CD4-positive, alpha-beta T cell treated with Interleukin-17A for 4 hours (primary cell): ENCODE measurements at regions not wholly inside any gene's neighbourhood (a gene's known extent, or its start where the extent isn't known, plus 50 kb on each side); places are given as distances from the start of the nearest gene placed in this dataset.

ENCODE experiments used
- DNase-seq: peaks from one replicate; pipeline ENCODE4 v3.0.0-alpha.2; 2020; ENCODE audit warnings: mixed read lengths

DNA sequence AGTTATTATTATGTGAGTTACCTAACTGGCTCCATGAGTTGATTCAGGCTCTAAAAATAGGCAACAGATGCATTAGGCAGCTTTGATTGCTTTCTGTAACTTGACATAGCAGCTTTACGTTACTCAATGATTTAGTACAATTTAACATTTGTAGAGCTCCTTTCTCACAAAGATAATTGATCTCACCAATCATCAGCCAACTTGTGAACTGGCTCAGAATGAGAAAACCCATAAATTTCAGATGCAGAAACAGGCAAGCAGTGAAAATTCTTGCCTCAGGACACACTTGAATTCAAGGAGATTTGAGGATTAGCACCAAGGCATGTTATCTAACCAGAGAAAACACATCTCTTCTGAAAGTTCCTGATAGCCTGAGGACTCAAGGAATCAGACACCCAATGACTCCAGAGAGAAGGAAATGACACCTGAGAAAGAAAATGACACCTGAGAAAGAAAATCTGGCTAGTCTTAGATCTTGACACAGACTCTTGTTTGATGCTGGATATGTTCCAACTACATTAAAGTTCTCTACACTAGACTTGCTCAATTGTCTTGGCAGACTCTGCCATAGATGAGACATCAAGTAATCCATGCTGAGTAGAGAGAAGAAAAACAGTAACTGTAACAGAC is 315.1 kb upstream of the CBLB start:
- DNase-seq, result no peak

DNA sequence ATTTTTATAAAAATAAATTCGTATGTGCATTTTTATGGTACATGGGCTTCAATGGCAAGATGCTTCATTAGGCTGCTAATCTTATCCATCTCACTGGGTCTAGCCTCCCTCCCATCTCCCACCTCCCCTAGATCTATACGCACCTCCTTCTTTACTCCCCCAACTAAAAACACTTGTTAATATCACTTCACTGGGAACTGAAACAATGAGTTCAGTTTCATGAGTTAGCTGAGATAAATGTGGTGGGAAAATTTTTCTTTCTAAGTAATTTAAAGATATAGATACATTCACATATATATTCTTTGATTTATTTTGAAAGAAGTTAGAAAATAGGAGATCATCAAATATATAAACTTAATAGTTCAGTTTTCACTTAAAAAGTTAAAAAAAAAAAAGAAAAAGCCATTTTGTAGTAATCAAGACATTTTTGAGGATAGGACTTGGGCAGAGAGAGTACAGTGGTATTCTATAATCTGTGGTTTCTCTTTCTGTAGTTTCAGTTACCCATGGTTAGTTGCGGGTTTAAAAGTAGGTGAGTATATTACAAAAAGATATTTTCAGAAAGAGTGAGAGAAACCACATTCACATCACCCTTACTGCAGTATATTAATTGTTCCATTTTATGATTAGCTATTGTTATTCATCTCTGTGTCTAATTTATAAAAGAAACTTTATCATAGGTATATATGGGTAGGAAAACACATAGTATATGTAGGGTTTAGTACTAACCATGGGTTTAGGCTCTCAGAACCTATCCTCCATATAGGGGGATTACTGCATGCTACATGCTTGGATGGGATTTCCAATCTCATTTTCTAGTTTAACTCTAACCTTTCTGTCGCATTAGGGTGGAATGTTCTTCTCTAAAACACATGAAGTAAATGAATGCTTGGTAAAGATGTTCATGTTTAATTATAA is 316.0 kb upstream of the CBLB start:
- no peak for DNase-seq

DNA sequence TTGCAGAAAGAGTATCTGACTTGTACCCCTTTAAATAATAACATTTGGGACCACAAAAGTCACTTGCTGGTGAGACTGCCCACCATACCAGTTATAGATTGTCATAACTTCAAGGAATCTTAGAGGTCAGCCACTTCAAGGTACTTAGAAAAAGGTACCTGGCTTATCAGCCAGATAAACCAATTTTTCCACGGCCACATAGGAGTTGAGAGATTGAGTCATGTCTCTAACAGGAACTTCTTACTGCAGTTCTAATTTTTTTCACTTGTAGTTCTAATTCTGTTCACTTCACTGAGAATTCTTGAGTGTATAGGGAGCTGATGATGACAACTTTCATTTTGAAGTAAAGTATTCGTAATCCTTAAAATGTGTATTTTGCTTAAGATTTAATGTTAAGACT is 317.1 kb upstream of the CBLB start:
- DNase-seq, result no peak

DNA sequence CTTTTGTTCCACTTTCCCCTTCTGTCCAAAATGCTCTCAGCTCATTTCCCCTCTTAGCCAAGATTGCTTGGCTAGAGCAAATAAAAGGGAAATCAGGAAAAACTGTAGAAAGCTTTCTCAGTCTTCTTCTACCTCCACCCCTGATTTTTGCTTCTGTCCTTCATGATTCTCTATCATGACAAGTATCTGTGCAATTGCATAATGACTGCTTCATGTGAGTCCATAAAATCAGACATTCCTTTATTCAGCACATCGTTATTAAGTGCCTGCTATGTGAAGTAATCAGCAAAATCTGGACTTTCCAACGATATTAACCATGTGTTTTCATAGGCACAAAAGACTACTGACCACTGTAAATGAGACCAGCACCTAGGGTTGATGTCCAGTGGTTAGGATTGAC is 321.5 kb upstream of the CBLB start:
- DNase-seq, result no peak

DNA sequence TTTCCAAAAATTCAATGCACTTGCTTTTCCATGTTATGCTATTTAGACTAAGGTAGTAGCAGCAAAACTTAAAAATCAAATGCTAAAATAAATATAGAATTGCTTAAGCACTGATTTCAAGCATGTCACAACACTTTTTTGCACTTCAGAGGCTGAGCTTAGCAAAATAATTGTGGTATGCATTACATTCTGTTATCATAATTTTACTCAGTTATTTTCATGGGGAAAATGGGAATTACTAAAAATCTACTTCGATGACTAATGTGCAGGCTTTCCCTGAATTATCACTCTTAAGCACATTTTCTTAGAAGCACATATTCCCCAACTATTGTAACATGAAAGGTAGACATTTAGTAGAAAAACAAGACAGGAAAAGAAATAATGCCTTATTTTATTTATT is 322.4 kb upstream of the CBLB start:
- DNase-seq, result no peak

DNA sequence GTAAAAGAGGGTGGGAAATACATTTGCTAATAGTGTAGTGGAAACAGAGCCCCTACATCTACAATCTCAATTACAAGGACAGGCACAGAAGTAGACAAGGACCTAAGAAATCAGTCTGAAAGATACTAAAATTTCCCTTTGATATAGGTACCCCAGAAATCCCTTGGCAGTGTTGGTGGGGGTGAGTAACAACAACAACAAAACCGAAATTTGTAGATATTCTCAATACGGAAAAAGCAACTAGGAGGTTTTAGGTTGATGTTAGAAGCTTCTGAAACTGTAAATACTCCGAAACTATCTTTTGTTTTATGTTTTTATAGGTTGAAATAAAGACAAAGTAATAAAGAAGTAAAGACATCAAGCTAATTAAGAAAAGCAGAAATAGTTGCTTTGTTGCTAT is 323.1 kb upstream of the CBLB start:
- no peak for DNase-seq

DNA sequence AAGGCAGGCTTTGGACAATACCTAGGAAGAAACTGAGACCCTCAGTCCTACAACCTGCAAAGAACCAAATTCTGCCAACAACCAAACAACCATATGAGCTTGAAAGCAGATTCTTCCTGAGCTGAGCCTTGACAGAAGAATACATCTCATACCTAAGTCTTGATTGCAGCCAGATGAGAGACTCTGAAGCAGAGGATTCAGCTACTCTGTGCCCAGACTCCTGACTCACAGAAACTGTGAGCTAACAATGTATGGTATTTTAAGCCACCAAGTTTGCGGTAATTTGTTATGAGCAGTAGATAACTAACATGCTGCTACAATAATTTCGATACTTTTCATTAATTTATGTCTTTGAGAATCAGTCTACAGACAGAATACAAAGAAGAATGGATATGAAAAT is 325.1 kb upstream of the CBLB start:
- no peak for DNase-seq

DNA sequence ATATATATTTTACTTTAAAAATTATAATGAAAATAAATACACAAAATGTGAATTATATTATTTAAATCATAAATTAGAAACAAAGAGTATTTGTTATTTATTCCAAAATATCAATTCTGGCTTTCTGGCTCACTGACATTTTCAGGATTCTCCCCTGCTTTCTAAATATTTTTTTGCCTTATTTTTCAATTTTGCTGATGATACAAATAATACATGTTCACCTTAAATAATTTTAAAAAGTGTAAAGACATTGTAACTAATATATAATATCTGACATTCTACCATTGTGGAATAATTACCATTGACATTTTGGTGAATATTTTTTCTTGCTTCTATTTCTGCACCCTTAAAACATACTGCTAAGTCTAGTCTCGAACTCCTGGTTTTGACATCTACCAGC is 325.9 kb upstream of the CBLB start:
- DNase-seq, result no peak

DNA sequence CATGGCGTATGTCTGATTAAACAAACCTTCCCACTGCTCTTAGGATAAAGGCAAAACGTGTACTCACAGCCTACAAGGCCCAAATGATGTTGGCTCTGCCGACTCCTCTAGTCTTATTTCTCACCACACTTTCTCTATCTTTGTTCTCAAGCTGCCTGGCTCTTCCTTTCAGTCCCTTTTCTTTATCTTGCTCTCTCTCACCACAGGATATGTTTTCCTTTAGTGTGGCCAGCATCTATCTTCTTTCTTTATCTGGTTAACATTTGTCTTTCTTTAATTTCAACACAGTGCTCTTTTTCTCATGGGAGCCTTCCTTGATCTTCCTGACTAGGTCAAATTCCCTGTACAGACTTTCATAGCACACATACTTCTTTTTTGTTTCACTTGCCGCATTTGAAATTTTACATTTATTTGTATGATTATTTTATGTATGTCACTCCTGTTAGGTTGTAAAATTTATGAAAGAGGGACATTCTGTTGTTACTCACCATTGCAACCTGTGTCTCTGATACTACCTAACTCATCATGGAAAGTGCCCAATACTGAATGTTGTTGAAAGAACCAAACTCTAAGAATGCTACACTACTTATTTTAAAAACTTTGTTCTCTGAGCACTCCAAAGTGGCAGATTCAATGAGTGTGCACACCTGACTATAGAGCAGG is 328.9 kb upstream of the CBLB start:
- no peak for DNase-seq

DNA sequence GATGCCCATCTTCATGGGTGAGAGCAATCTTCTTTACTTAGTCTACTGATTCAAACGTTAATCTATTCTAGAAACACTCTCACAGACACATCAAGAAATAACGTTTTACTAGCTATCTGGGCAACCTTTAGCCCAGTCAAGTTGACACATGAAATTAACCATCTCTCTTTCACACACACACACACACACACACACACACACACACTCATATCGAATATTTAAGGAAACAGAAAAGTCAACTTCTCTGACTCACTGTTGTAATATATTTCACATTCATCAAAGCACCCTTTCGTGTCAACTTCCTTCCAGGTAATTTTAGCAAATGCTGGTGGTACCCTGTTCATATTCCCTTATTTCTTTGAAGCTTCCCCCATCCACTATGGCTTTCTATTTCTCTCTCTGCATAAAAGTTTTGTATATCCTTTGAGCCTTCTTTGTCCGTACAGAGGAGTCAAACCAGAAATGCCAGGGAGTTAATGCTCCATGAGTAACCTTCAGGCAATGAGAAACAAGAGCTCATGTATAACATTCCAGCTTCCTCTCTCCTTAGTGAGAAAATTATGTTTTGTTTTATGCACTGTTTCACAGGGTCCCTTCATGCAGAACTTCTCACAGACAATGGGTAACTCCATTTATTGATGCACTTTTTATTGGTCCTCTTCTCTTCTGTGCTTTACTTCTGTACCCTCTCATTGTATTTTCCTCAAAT is 335.5 kb upstream of the CBLB start:
- DNase-seq, result no peak

DNA sequence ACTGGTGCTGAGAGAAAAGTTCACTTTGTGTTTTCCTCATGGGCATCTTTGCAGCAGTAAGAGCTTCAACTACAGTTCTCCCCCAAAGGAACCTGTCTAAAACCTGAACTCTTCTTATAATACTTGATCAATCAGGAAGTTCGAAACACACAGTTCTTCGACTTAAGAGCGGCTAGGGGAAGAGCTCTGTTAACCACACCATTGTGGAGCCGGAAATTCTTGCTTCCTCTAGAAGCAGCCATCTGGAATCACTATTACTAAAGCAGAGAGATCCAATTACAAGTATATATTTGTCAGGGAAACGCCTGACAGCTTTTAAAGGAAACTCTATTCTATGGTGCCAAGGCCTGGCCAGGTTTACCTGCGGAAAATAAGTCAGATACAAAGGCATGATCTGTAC is 337.3 kb upstream of the CBLB start:
- peak; percentile 34 for DNase-seq

DNA sequence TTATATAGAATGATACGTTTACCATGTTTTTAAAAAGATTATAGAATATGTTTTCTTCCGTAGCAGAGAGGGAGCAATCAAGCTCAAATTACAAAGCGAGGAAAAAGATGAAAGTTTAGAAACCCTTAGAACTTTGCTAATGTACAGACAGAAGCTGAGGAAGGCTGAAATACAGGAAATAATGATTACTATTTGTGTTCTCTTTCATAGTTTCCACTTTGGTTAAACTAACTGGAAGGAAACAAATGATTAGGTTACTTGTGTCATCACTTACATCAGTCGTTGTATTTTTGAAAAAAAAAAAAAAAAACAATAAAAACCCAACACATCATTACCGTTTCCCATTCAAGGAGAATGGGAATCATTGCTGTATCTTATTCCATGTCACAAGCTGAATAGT is 337.8 kb upstream of the CBLB start:
- DNase-seq, result no peak

DNA sequence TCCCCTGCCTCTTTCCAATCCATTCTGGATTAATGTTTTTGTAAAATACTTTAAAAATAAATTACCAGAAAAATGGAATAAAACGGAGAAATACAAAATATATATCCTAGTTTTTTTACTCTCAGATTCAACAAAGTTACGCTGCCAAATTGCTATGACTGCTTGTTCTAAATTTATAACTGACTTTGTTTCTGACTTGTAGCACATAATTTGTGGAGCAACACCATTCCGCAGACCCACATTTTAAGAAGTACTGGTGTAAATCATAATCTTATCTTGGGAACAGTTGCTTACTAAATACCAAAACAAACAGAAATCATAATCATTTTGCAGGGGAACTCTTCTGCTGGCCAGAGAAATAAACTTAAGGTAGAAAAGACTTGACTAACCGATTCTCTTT is 339.4 kb upstream of the CBLB start:
- no peak for DNase-seq

DNA sequence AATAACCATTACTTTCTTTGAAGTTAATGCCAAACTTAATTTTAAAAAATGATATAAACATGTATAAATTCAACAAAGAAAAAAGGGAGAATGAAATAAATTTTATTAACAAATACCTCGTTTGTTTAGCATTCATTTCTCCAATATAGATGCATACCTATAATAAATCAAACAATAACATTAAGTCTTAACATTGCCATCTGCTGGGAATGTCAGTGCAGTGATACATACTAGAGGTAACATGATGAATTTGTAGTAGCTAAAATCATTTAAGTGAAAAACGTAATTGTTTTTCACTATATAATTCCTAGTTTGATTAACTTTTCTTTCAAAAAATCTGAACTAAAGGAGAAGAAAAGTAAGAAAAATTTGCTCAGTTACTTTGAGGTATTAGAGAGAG is 340.2 kb upstream of the CBLB start:
- peak; percentile 5 for DNase-seq

DNA sequence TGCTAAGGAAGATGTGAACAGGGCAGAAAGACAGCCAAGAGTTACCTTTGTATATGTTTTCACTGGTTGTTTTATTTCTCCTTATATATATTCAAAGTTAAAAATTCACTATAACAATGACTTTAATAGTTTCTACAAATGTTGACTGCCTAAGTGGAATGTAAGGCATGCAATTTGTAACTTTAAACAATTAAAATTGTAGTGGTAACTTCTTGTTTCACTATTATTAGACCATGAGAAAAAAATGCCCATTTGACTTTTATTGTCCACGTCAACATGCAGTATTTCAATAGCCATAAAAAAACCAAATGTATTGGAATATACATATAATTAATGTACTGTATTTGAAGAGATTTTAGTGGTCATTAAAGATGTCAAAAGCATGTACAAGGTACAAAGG is 340.7 kb upstream of the CBLB start:
- no peak for DNase-seq

DNA sequence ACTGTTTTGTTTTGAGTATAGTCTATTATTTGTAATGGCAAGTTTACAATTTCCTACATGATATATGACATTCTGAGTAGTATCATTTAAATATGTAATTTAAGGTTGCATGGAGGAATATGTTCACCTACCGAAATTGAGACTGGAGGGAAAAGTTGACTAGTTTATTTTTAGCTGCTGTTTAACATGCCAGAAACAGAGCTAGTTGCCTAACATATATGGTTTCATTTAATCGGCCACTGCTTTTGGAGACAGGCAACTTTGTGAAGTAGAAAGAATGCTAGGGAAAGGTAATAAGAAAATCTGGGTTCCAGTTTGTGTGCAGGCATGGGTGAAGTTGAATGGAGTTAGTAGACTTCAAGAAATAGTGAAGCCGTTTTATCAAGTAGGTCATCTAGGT is 342.1 kb upstream of the CBLB start:
- DNase-seq, result no peak

DNA sequence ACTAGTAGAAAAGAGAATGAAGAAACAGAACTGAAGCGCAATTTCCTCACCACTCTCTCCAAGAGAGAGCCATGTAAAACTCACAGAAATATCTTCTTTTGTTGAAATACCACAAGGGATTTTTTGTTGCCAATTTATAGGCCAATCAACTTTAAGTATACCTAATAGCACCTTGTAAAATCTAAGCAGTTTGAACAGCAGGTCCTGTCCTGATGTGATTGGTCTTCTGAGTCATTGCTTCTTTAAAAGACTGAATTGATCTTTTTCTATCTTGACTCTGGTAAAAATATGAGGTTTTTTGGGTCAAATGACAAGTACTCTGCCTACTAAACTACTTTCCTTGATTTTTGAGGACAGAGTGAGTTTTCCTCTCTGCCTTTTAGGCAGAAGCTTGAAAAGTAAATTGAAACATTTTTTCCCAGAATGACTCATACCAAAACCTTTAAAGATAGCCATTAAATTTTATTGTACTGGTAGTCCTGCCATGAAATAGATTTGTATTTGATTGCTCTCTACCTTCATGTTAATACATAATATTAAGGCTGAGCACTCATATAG is 343.9 kb upstream of the CBLB start:
- no peak for DNase-seq

DNA sequence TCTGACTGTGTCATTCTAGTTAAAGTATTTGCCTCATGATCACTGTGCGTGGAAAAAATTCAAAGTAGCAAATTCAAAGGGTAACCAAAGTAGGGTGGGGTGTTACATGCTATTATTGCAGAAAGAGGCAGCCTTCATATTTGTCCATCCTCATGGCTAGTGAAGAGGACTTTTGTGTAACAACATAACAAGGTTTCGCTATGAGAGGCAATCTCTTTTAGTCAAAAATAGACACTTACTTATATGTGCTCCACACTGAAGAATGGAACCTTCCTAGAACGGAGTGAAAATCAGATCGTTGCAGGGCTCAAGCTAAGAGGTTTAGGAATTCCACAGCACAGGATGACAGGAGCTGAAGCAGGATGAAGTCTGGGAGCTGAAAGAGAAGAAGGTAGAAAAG is 345.1 kb upstream of the CBLB start:
- no peak for DNase-seq

DNA sequence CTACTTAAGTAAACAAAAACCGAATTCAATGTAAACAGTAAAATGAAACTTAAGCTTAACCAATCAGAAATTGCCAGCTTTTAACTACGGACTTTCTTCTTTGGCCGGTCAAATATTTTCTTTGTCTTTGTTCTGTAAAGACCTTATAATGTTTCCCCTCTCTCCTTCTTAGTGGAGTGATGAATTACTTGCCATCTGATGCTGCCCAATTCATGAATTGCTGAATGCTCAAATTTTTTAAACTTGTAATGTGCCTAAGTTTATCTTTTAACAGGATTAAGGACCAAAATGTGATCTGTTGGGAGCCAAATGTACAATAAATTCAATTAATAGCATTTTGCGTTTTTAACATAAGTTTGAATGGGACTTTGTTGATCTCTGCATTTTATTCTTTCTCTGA is 345.8 kb upstream of the CBLB start:
- DNase-seq, result no peak

DNA sequence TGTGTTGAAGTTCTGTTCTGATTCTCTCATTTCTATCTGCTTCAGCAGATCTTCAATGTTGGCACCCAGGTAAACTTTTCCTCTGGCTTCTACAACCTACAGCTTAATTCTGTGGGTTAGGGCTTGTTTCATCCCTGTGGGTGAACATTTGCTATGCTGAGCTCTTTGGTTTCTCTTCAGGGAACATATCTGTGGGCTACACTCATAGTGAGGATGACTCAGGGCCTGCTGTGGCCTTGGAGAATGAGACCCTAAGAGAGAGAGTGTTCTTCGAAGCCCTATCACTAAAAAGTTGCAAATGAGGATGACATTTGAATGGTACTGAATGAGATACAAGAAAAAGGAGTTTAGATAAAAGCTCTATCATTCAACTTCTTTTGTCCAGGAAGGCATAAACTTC is 346.2 kb upstream of the CBLB start:
- DNase-seq, result no peak

DNA sequence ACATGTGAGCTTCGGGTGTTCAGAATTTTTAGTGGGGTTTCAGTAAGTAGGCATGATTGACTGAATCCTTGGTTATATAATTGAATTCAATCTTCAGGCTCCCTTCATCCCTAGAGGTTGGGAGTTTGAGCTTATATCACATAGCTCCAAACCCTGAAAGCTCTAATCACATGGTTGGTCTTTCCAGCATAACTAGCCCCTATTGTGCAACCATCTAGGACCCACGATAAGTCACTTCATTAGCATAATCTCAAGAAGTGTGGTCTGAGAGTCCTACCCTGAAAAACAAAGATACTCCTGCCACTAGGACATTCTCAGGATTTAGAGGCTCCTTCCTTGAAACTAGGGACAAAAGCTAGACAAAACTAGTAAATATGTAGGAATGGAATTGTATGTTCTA is 348.9 kb upstream of the CBLB start:
- DNase-seq, result no peak

DNA sequence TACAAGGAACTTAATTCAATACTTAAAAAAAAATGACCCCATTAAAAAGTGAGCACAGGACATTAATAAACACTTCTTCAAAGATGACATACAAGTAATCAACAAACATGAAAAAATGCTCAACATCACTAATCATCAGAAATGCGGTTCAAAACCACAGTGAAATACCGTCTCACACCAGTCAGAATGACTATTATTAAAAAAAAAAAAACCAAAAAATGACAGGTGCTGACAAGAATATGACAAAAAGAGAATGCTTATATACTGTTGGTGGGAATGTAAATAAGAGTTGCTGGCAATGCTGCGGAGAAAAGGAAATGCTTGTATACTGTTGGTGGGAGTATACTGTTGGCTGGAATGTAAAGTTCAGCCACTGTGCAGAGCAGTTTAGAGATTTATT is 358.3 kb upstream of the CBLB start:
- DNase-seq, result no peak

DNA sequence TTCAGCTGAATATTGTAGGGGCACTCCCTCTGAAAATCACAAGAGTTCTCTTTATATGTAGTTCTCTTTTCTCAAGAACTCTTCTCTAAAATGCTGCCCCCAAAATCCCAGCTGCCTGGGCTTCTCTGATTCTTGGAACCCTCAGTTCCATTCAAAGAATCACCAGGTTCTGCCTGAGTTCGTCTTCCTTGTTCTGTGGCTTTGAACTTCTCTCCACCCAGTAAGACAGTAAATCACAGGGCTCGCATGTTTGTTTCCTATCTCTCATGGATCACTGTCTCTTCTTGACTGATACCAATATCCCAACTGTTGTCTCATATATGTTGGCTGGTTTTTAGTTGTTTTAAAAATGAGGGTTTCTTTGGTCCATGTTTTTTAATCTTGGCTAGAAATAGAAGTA is 359.5 kb upstream of the CBLB start:
- no peak for DNase-seq
